KMS-11 (cell line): ENCODE measurements at regions not wholly inside any gene's neighbourhood (a gene's known extent, or its start where the extent isn't known, plus 50 kb on each side); places are given as distances from the start of the nearest gene placed in this dataset.

Experiments
- H2AFZ ChIP-seq: fragments of 200-600 bp; sonication (generic); 2 replicates; pipeline ENCODE4 v1.6.1; 2016; ENCODE audit warnings: antibody characterized with exemption, mixed run types, low read depth
- H3K27ac ChIP-seq: fragments of 200-600 bp; sonication (generic); 2 replicates; pipeline ENCODE4 v1.6.1; 2016; ENCODE audit warnings: mild to moderate bottlenecking, mixed run types
- H3K27me3 ChIP-seq: fragments of 200-600 bp; sonication (generic); 2 replicates; pipeline ENCODE4 v1.6.1; 2017; ENCODE audit warnings: mild to moderate bottlenecking, low read depth, mixed run types, moderate library complexity; ENCODE audit not compliant: insufficient read depth
- H3K36me3 ChIP-seq: fragments of 200-600 bp; sonication (generic); 2 replicates; pipeline ENCODE4 v1.6.1; 2017; ENCODE audit warnings: mild to moderate bottlenecking, mixed run types; ENCODE audit not compliant: insufficient read depth
- H3K4me1 ChIP-seq: fragments of 200-600 bp; sonication (generic); 2 replicates; pipeline ENCODE4 v1.6.1; 2016; ENCODE audit warnings: mild to moderate bottlenecking, low read depth, mixed run types; ENCODE audit not compliant: poor library complexity, severe bottlenecking
- H3K4me2 ChIP-seq: fragments of 200-600 bp; sonication (generic); 2 replicates; pipeline ENCODE4 v1.7.0; 2016; ENCODE audit warnings: mild to moderate bottlenecking, mixed run types
- H3K4me3 ChIP-seq: fragments of 200-600 bp; sonication (generic); IDR thresholded peaks from 2 replicates; pipeline ENCODE4 v1.6.1; 2017; ENCODE audit warnings: low read depth, low read length, mixed read lengths; ENCODE audit not compliant: insufficient read depth
- H3K79me2 ChIP-seq: fragments of 200-600 bp; sonication (generic); 2 replicates; pipeline ENCODE4 v1.6.1; 2016; ENCODE audit warnings: low read depth, mixed run types; ENCODE audit not compliant: insufficient read depth
- H3K9ac ChIP-seq: fragments of 200-600 bp; sonication (generic); 2 replicates; pipeline ENCODE4 v1.6.1; 2016; ENCODE audit warnings: mild to moderate bottlenecking, mixed run types
- H4K20me1 ChIP-seq: fragments of 200-600 bp; sonication (generic); 2 replicates; pipeline ENCODE4 v1.6.1; 2016; ENCODE audit warnings: mild to moderate bottlenecking, mixed run types; ENCODE audit not compliant: insufficient read depth
- CTCF ChIP-seq: fragments of 200-600 bp; sonication (generic); conservative IDR thresholded peaks from 2 replicates; pipeline ENCODE4 v1.6.1; 2017; ENCODE audit warnings: low read depth, mild to moderate bottlenecking, antibody characterized with exemption, low read length, moderate library complexity, mixed read lengths

DNA sequence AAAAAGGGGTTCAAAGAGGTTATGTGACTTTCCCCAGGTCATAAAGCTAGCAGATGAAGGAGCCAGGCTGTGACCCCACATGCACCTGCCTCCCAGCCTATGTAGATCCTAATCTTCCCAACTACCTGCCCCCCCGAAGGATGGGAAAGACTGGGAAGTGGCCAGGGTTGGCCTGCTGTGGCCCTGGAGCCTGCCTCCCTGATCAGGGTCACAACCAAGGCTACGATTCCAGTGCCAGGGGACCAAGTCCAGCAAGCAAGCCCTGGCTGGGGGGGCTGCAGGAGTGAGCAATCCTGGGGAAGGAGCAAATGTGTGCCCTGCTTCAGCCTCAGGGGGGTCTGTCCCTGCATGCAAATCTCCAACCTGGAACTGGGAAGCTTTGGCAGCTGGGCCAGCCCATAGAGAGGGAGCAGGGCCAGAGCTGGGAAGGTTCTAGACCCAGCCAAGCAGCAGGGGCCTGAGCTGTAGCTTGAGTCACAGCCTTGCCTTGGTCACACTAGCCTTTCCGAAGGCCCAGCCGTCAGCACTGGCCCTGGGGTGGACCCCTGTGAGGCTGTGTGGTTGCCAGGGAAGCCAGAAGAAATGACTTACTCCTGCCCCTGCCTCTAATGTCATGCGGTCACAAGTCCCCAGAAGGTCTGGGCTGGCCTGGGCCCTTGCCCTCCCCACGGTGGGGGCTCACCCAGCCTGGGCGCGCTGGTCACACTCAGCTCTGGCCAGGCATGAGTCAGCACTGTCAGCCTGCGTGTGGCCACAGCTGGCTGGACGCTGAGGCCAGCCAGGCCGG, 96.4 kb upstream of the ZMIZ1 start:
- Histone ChIP-seq H3K4me3 (no peak overlapping the region), H4K20me1 (no peaks in the 10 kb centered on the region), H3K9ac (no peak overlapping the region; the same call in 1 of the 2 replicates), H3K27me3 (0 out of 2 replicates have a peak, but pooled peaks cover 3% of the 10 kb centered on the region), H3K36me3 (no peaks in the 10 kb centered on the region), H3K79me2 (no peaks in the 10 kb centered on the region), H3K27ac (no peak overlapping the region), H2AFZ (peak overlapping the region; percentile 87), H3K4me2 (peak overlapping the region; percentile 73; the same call in 1 of the 2 replicates), H3K4me1 (peaks cover 13% of the 10 kb centered on the region)
- no peak for TF ChIP-seq CTCF

DNA sequence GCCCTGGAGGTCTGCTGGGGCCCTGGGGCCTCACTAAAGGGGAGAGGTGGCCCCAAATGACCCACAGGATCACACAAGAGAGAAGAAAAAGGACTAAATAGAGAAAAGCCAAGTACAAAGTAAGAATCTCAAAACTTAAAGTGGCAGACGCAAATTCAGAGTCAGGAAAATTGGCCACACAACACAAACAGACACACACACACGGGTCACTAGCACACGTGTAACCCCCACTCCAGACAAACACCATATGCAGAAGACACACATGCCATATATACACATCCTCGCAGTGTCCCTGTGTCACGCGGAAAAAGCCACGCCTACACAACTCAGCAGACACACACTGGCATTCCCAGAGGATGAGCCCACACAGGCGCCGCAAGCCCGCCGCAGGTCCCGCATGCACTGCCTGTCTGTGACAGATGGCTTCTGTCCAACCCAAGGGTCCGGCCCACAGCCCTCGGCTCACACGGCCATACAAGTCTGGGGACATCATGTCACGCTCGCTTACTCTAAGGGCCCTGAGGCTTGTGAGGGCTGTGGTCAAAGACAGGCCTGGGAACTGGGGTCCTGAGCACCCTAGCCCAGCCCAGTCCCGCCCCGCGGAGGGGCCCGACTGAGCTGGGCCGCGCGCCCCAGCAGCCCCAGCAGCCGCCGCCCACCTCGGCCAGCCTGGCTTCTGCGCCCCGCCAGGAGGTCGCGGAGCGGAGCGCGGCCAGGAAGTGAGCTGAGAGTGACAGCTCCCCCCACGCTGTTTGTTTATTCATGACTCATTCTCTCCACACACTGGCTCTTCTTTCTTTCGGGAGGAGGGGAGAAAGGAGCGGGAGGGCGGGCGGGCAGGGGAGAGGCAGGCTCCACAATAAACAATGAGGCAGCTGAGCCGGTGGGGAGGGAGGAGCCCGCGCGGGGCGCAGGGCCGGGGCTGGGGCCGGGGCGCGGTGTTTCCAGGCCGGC, 95.5 kb upstream of the ZMIZ1 start:
- Histone ChIP-seq H3K27me3 (peaks cover 3% of the 10 kb centered on the region; the same call in 1 of the 2 replicates), H3K4me2 (peak overlapping the region; percentile 73), H3K36me3 (no peaks in the 10 kb centered on the region), H3K79me2 (no peaks in the 10 kb centered on the region), H4K20me1 (no peaks in the 10 kb centered on the region), H3K4me3 (no peak overlapping the region), H2AFZ (peak overlapping the region; percentile 87), H3K27ac (peak overlapping the region; percentile 38), H3K9ac (peak overlapping the region; percentile 73), H3K4me1 (peaks cover 13% of the 10 kb centered on the region)
- no peak for TF ChIP-seq CTCF

GRCh38 chr10:78973901-78974616, 94.7 kb upstream of the ZMIZ1 start:
- Histone ChIP-seq H3K9ac (peak overlapping the region; percentile 65), H2AFZ (peak overlapping the region; percentile 70), H3K27me3 (peaks cover 3% of the 10 kb centered on the region; the same call in 1 of the 2 replicates), H3K36me3 (no peaks in the 10 kb centered on the region), H3K4me1 (peaks cover 13% of the 10 kb centered on the region), H3K79me2 (no peaks in the 10 kb centered on the region), H4K20me1 (no peaks in the 10 kb centered on the region), H3K4me3 (no peak overlapping the region), H3K27ac (peak overlapping the region; percentile 49), H3K4me2 (peak overlapping the region; percentile 69)
- TF ChIP-seq CTCF, result no peak
